Parathyroid adenoma (tissue), 2 donors: ENCODE measurements at regions not wholly inside any gene's neighbourhood (a gene's known extent, or its start where the extent isn't known, plus 50 kb on each side); places are given as distances from the start of the nearest gene placed in this dataset.
"Not testable (repeated sequence)": the region's sequence is repeated elsewhere in the genome, so short reads cannot be mapped to it uniquely, and the experiment has no call there.

Source experiments
- H2AFZ ChIP-seq: fragments of 300-600 bp; sonication (generic); one replicate; pipeline ENCODE4 v1.7.0; 2017; ENCODE audit warnings: antibody characterized with exemption, mild to moderate bottlenecking
- H3K27ac ChIP-seq: fragments of 300-600 bp; sonication (generic); one replicate; pipeline ENCODE4 v1.7.0; 2017
- H3K27me3 ChIP-seq: fragments of 300-600 bp; sonication (generic); one replicate; pipeline ENCODE4 v1.7.0; 2017; ENCODE audit warnings: low read length; ENCODE audit not compliant: control insufficient read depth, insufficient read depth
- H3K36me3 ChIP-seq: fragments of 300-600 bp; sonication (generic); one replicate; pipeline ENCODE4 v1.7.0; 2017; ENCODE audit warnings: low read length; ENCODE audit not compliant: control insufficient read depth, insufficient read depth
- H3K4me1 ChIP-seq: fragments of 300-600 bp; sonication (generic); one replicate; pipeline ENCODE4 v1.7.0; 2017; ENCODE audit warnings: control low read depth
- H3K4me2 ChIP-seq: fragments of 300-600 bp; sonication (generic); one replicate; pipeline ENCODE4 v1.7.0; 2017; ENCODE audit warnings: low read length
- H3K4me3 ChIP-seq: fragments of 300-600 bp; sonication (generic); one replicate; pipeline ENCODE4 v1.7.0; 2017; ENCODE audit warnings: low read depth, low read length
- H3K79me2 ChIP-seq: fragments of 300-600 bp; sonication (generic); one replicate; pipeline ENCODE4 v1.7.0; 2017; ENCODE audit warnings: control low read depth
- H3K9ac ChIP-seq: fragments of 300-600 bp; sonication (generic); one replicate; pipeline ENCODE4 v1.7.0; 2017; ENCODE audit warnings: mild to moderate bottlenecking
- H3K9me3 ChIP-seq: fragments of 300-600 bp; sonication (generic); one replicate; pipeline ENCODE4 v1.7.0; 2017; ENCODE audit warnings: low read length; ENCODE audit not compliant: control insufficient read depth
- TF ChIP-seq, protein P1 (sequence below): fragments of 300-600 bp; sonication (generic); IDR thresholded peaks from one replicate; pipeline ENCODE4 v1.7.0; 2017; ENCODE audit warnings: antibody characterized with exemption, mild to moderate bottlenecking
- donor health status: primary hyperparathyroidism.

DNA sequence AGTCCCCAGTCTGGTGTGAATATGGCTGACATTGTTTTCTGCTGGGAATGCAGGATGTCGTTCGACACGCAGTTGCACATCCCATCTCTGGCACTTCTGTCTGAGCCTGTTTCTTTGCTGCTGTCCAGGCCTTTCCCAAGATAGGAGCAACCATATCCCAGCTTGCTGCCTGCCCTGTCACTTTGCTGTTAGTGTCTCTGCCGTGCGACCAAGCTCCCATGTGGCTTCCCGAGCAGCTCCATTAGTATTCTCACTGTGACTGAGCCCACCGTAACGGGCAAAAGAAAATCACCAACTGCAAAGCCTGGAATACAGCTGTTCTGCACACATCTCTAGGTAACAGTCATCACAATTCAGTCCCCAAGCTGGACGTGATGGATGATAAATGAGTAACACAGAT, 66.0 kb upstream of the CPSF6 start:
- Histone ChIP-seq H3K36me3 (no peaks in the 10 kb centered on the region), H3K27me3 (no peaks in the 10 kb centered on the region), H3K4me3 (no peak overlapping the region), H3K79me2 (no peaks in the 10 kb centered on the region), H3K4me2 (no peak overlapping the region), H3K4me1 (no peaks in the 10 kb centered on the region), H3K9ac (no peak overlapping the region), H3K27ac (no peak overlapping the region), H2AFZ (peak overlapping the region; percentile 10), H3K9me3 (no peaks in the 10 kb centered on the region)
- TF ChIP-seq, protein P1, sequence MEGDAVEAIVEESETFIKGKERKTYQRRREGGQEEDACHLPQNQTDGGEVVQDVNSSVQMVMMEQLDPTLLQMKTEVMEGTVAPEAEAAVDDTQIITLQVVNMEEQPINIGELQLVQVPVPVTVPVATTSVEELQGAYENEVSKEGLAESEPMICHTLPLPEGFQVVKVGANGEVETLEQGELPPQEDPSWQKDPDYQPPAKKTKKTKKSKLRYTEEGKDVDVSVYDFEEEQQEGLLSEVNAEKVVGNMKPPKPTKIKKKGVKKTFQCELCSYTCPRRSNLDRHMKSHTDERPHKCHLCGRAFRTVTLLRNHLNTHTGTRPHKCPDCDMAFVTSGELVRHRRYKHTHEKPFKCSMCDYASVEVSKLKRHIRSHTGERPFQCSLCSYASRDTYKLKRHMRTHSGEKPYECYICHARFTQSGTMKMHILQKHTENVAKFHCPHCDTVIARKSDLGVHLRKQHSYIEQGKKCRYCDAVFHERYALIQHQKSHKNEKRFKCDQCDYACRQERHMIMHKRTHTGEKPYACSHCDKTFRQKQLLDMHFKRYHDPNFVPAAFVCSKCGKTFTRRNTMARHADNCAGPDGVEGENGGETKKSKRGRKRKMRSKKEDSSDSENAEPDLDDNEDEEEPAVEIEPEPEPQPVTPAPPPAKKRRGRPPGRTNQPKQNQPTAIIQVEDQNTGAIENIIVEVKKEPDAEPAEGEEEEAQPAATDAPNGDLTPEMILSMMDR = no peak

DNA sequence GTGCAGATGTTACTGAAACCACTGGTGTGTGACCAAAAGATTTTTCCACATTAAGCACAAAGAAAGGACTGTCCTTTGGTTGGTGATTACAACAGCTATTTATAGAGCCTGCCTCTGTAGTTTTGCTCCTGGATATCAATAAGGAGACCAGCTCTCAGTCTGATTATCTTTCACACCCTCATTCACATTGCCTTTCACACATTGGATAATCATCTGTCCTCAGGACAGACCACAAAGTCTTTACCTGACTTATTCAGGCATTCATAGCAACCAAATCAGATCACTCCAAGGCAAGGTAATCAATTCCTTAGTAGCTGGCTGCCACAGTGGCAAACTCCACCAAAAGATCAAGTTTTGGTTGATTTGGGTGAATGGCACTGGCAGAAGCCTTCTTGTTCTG, 59.6 kb upstream of the CPSF6 start:
- H3K9ac ChIP-seq = no peak overlapping the region

DNA sequence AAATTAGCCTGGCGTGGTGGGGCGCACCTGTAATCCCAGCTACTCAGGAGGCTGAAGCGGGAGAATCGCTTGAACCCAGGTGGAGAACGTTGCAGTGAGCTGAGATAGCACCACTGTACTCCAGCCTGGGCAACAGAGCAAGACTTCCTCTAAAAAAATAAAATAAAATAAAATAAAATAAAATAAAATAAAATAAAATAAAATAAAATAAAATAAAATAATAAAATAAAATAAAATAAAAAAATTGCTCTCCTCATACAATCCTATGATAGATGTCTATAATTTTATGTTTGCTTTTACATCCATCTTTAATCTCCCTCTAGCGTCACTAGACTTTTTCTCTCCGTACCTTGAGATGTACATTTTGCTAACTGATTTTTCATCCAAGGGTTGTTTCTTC, 51.8 kb upstream of the CPSF6 start:
- H3K27ac ChIP-seq, H3K9ac ChIP-seq: not testable (repeated sequence)

More for the DNA sequence above, 59.6 kb upstream of the CPSF6 start:
- Histone ChIP-seq H3K79me2 (no peaks in the 10 kb centered on the region), H3K27me3 (no peaks in the 10 kb centered on the region), H3K4me3 (no peak overlapping the region), H3K9me3 (no peaks in the 10 kb centered on the region), H3K36me3 (no peaks in the 10 kb centered on the region), H3K4me2 (no peak overlapping the region), H3K27ac (no peak overlapping the region), H2AFZ (no peak overlapping the region), H3K4me1 (no peaks in the 10 kb centered on the region)
- TF ChIP-seq, protein P1 = no peak

DNA sequence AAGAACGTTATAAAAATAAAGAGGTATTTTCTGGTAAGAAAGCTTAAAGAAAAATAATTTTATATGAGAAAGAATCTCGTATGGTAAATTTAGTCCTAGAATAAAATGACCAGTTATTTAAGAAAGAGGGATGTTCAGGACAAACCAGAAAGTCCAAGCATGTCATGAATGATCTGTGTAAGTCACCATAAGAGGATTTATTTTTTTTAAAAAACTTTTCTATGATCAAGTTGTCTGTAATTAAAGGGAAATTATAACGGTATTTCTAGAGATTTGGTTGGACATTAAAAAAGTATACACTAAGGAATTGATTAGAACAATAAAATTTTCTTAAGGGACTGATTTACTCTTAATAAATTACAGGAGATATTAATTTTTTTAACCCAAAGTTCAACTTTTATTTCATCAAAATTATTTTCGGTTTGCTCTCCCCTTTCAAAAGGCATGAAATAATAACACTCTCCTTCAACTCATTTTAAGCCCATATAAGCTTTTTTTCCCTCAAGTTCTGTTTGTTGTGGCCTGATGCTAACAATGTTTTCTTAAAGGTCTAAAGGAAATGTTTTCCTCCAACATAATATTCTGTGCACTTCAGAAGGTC, 49.9 kb upstream of the CPSF6 start:
- Histone ChIP-seq H3K79me2 (no peaks in the 10 kb centered on the region), H3K4me2 (no peak overlapping the region), H3K9ac (no peak overlapping the region), H3K27me3 (no peaks in the 10 kb centered on the region), H3K9me3 (no peaks in the 10 kb centered on the region), H3K4me1 (no peaks in the 10 kb centered on the region), H2AFZ (no peak overlapping the region), H3K36me3 (no peaks in the 10 kb centered on the region), H3K4me3 (no peak overlapping the region), H3K27ac (no peak overlapping the region)
- TF ChIP-seq, protein P1 = no peak

More for the DNA sequence above, 51.8 kb upstream of the CPSF6 start:
- H3K4me3 ChIP-seq, H3K4me1 ChIP-seq, H3K79me2 ChIP-seq, H3K36me3 ChIP-seq, H2AFZ ChIP-seq, H3K9me3 ChIP-seq, H3K27me3 ChIP-seq, H3K4me2 ChIP-seq: not testable (repeated sequence)
